ENCODE measurements at regions not wholly inside any gene's neighbourhood (a gene's known extent, or its start where the extent isn't known, plus 50 kb on each side); places are given as distances from the start of the nearest gene placed in this dataset.

GRCh38 chr13:80477661-80478443, 136.9 kb upstream of the SPRY2 start:
- TF ChIP-seq CTCF (IDR thresholded peaks at IDR 0.05; ENCODE audit: extremely low read depth in 1 of 2, insufficient read depth in 1 of 2, low read depth in 1 of 2, low read length in 2 of 2) (no peak), MAX (IDR thresholded peaks at IDR 0.05; ENCODE audit: insufficient read depth, insufficient read length) (no peak)
- Histone ChIP-seq H4K20me1 (replicated peaks; ENCODE audit: control insufficient read depth, extremely low read depth, insufficient read depth, low read length) (no peaks in the 10 kb centered on the region), H3K36me3 (ENCODE audit: control insufficient read depth in 2 of 2, extremely low read depth in 1 of 2, insufficient read depth in 2 of 2, low read length in 2 of 2) (no peaks in the 10 kb centered on the region), H3K27ac (ENCODE audit: insufficient read depth, low read depth, low read length) (no peak overlapping the region), H3K79me2 (ENCODE audit: control insufficient read depth, insufficient read depth, low read length) (no peaks in the 10 kb centered on the region), H3K9me1 (replicated peaks; ENCODE audit: control insufficient read depth, extremely low read depth, insufficient read depth, low read length) (no peaks in the 10 kb centered on the region), H2AFZ (ENCODE audit: low read depth, low read length) (peak overlapping the region; percentile 4), H3K27me3 (ENCODE audit: control insufficient read depth in 2 of 2, insufficient read depth in 2 of 2, low read length in 2 of 2) (no peaks in the 10 kb centered on the region), H3K4me3 (replicated peaks in 1 of 3; ENCODE audit: insufficient read depth in 1 of 3, low read depth in 1 of 3, low read length in 3 of 3) (no peak overlapping the region), H3K9me3 (replicated peaks; ENCODE audit: control insufficient read depth, insufficient read depth, low read length) (no peaks in the 10 kb centered on the region), H3K4me2 (ENCODE audit: insufficient read depth, low read length) (no peak overlapping the region), H3K4me1 (ENCODE audit: control insufficient read depth, extremely low read depth, insufficient read depth, low read length) (no peaks in the 10 kb centered on the region), H3K9ac (replicated peaks; ENCODE audit: extremely low read depth, insufficient read depth, low read length) (no peak overlapping the region)
- ChIA-PET CTCF (no interaction called here), POLR2A (no interaction called here)
- BruUV-seq (replicated peaks) = no TSS peak
- FAIRE-seq = no peak
- intact Hi-C loops (cut with micrococcal nuclease) = no loop called here
- dilution Hi-C loops (cut with MboI; ENCODE audit: extremely low pct_ligation_motif_present, low sequenced_read_pairs) = no loop called here
- no peak for DNase-seq (ENCODE audit: low read depth, low spot score)

GRCh38 chr13:80476953-80477352, 136.0 kb upstream of the SPRY2 start:
- no peaks in the 10 kb centered on the region for H3K27me3 ChIP-seq (ENCODE audit: control insufficient read depth in 2 of 2, insufficient read depth in 2 of 2, low read length in 2 of 2)
- H3K9me1 ChIP-seq (replicated peaks; ENCODE audit: control insufficient read depth, extremely low read depth, insufficient read depth, low read length) = no peaks in the 10 kb centered on the region
- CTCF ChIA-PET = no interaction called here
- FAIRE-seq = no peak
- H3K79me2 ChIP-seq (ENCODE audit: control insufficient read depth, insufficient read depth, low read length) = no peaks in the 10 kb centered on the region
- no peaks in the 10 kb centered on the region for H3K4me1 ChIP-seq (ENCODE audit: control insufficient read depth, extremely low read depth, insufficient read depth, low read length)
- no peak for DNase-seq (ENCODE audit: low read depth, low spot score)
- H3K27ac ChIP-seq (ENCODE audit: insufficient read depth, low read depth, low read length) = no peak overlapping the region
- no peak overlapping the region for H2AFZ ChIP-seq (ENCODE audit: low read depth, low read length)
- H3K4me3 ChIP-seq (replicated peaks in 1 of 3; ENCODE audit: insufficient read depth in 1 of 3, low read depth in 1 of 3, low read length in 3 of 3) = no peak overlapping the region
- dilution Hi-C loops (cut with MboI; ENCODE audit: extremely low pct_ligation_motif_present, low sequenced_read_pairs) (no loop called here), intact Hi-C loops (cut with micrococcal nuclease) (no loop called here)
- H3K9me3 ChIP-seq (replicated peaks; ENCODE audit: control insufficient read depth, insufficient read depth, low read length) = no peaks in the 10 kb centered on the region
- TF ChIP-seq GATA2 (IDR thresholded peaks at IDR 0.05; ENCODE audit: insufficient read depth, insufficient read length, low read depth, low read length) (no peak), MYC (IDR thresholded peaks at IDR 0.05; ENCODE audit: low read depth, low read length) (no peak), MAX (IDR thresholded peaks at IDR 0.05; ENCODE audit: insufficient read depth, insufficient read length) (no peak), JUN (IDR thresholded peaks at IDR 0.05; ENCODE audit: borderline replicate concordance, insufficient read depth, insufficient read length, low read depth) (no peak), POLR2AphosphoS5 (IDR thresholded peaks at IDR 0.05; ENCODE audit: insufficient read depth, low read depth, low read length) (no peak)
- no peak overlapping the region for H3K4me2 ChIP-seq (ENCODE audit: insufficient read depth, low read length)
- no peaks in the 10 kb centered on the region for H4K20me1 ChIP-seq (replicated peaks; ENCODE audit: control insufficient read depth, extremely low read depth, insufficient read depth, low read length)
- H3K9ac ChIP-seq (replicated peaks; ENCODE audit: extremely low read depth, insufficient read depth, low read length) = no peak overlapping the region
- H3K36me3 ChIP-seq (ENCODE audit: control insufficient read depth in 2 of 2, extremely low read depth in 1 of 2, insufficient read depth in 2 of 2, low read length in 2 of 2) = no peaks in the 10 kb centered on the region
- no TSS peak for BruUV-seq (replicated peaks)
- POLR2A ChIA-PET = no interaction called here

Measured in endothelial cell of umbilical vein (primary cell).